NCI-H748 (cell line): ENCODE measurements at regions not wholly inside any gene's neighbourhood (a gene's known extent, or its start where the extent isn't known, plus 50 kb on each side); places are given as distances from the start of the nearest gene placed in this dataset.
"Not testable (repeated sequence)": the region's sequence is repeated elsewhere in the genome, so short reads cannot be mapped to it uniquely, and the experiment has no call there.

Source experiments
- DNase-seq: peaks from one replicate; lab custom pipeline; 2025; ENCODE audit not compliant: unreplicated experiment; lab: John Stamatoyannopoulos, UW

DNA sequence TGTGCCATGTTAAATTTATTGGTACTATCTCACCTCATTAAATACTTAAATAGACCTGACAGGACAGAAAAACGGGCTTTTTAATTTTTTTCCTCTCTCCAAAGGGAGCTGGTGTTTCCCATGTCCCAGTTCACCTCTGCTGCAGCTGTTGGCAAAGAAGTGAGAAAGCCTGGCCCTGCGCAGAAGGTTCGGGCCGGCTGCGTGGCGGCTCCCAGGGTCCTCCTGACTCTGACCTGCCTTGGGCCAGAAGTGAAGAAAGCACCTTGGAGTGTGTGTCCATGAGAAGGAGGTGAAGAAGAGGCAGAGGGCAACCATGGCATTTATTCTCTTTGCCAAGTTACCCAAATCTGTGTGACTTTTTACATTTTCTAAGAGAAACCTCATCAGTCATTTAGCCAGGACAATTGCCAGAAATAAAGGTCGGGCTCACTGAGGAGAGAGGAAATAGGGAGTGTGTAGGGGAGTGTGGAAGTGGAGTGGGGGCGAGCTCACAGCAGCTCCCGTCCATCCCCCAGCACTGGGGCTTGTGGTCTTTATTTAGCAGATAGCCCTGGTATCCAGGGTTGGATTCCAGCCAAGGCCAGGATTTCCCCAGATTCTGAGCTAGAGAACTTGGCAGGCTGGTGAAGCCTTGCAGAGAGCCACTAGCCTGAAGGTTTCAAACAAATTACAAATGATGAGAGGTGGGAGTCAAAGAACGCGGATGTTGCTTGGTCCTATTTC is 102.4 kb upstream of the CADM1 start:
- no peak for DNase-seq

DNA sequence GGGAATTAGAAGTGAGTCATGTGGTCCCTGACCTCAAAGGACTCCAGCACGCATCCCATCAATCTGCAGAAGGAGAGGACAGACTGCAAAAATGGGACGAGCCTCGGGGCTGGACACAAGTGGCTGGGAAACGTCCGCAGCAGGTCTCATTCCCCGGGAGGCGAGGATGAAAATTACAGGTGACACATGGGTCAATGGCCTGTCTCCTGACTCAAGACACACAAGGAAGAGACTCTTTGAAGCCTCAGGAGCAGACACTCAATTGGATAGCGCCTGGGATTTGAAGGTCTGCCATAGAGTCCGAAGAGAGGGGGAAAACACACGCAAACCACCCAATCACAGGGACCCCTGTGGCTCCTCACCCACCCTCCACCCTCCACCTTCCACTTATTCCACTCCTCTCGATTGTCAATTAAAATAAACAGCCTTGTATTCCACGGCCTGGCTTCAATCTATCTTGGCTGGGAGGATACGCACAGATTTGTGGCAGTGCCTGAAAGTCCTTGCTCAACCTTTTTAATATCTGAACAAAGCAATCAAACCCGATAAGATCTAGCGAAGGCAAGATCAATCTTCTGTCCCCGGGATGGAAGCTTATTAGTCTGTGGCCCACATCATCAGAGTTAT is 101.8 kb upstream of the CADM1 start:
- no peak for DNase-seq

DNA sequence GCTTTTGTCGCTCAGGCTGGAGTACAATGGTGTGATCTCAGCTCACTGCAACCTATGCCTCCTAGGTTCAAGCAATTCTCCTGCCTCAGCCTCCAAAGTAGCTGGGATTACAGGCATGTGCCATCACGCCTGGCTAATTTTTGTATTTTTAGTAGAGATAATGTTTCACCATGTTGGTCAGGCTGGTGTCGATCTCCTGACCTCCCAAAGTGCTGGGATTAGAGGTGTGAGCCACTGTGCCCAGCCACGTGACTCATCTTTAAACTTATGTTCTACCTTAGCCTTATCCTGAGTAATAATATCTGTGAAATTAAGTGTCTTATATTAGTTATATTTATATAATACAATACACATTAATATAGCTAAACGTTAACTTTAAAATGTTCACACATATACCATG is 101.2 kb upstream of the CADM1 start:
- DNase-seq, result not testable (repeated sequence)

DNA sequence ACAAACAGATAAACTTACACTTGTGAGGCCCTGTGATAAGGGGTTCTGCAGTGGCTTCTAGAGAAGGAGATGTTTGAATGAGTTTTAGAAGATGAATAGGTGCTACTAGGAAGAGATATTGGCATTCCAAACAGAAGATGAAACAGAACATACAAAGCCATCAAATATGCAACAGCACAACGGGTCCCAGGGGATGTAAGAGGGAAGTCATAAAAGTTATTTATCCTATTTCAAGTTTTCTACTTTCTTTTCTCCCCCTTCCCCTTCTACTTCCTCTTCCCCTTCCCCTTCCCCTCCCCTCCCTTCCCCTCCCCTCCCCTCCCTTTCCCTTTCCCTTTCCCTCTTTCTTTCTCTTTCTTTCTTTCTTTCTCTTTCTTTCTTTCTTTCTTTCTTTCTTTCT is 94.9 kb upstream of the CADM1 start:
- DNase-seq, result no peak

DNA sequence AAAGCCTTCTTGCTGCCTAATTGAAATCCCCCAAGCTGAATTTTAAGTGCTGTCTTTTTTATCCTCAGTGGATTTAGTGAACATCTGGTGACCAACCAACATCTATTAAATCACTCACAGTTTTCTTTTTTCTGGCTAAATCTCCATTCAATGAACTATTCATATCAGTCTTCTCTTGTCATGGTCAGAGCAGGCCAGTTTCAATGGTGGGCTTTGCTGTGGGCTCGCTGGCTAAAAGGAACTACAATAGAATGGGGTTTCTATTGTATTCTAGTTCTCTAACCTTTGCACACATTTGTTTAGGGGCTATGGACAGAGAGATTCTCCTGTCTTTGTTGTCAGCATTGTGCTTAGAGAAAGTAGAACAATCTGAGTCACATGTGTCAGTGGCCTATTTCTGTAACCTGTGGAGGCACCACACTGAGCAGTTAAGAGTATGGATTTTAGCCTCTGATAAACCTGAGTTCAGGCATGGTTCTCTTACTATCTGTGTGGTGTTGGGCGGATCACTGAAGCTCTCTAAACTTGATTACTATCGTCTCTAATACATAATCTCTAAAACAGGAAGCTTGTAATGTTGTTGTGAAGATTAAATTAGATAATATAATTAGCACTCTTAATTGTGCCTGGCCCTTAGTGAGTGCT is 94.2 kb upstream of the CADM1 start:
- DNase-seq, result no peak

DNA sequence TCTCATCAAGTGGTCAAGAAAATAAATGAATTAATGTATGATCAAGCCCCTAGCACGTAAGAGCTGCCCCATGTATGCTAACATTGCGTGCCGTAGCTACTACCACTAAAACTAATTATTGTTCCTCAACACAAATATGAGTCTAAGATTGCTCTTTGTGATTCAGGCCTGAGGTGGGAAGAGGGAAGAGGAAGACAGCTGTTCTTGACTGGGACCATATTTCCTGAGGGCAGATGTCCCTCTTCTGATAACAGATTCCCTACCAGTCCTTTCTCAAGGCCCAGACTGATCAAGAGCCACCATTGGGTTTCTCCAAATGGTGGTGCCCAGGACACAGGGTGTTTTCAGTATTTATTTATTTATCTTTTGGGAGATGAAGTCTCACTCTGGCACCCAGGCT is 87.2 kb upstream of the CADM1 start:
- no peak for DNase-seq

DNA sequence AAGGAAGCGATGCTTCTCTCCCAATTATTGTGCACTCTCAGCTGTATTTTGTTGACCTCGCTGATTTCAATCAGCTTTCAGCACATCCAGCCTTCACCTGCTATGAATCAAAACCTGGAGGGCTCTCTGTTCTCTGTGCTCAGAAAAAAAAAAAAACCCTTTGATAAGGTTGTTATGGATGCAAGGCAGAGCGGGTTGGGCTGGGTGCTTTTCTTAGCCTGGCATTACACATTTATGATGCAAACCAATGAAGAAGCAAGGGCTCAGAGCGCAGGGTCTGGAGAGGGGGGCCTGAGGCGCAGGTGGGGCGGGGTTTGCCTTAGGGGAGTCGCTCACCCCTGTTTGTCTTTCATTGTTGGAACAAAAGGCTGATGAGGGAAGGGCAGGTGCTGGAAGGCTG is 86.0 kb upstream of the CADM1 start:
- DNase-seq, result peak; percentile 95

DNA sequence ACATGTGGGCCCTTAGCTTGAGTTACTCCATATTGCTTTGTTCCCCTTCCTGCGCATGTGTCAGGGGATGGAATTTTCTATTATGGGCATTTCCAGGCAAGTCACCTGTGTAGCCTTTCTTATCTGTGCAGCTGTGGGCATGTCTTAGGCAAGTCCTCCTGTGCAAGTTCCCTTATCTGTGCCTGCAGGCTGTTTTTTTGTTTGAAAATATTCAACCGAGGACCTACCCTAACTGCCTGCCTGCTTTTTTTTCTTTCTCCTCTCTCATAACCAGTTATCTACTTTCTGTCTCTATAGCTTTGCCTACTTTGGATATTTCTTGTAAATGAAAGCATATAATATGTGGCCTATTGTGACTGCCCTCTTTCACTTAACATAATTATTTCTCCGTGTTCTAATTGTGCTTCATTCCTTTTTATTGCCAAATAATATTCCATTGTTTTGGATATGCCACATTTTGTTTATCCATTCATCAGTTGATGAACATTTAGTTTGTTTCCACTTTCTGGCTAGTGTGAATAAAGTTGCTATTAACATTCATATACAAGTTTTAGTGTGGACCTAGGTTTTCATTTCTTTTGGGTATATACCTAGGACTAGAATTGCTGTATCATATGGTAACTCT is 83.6 kb upstream of the CADM1 start:
- no peak for DNase-seq

DNA sequence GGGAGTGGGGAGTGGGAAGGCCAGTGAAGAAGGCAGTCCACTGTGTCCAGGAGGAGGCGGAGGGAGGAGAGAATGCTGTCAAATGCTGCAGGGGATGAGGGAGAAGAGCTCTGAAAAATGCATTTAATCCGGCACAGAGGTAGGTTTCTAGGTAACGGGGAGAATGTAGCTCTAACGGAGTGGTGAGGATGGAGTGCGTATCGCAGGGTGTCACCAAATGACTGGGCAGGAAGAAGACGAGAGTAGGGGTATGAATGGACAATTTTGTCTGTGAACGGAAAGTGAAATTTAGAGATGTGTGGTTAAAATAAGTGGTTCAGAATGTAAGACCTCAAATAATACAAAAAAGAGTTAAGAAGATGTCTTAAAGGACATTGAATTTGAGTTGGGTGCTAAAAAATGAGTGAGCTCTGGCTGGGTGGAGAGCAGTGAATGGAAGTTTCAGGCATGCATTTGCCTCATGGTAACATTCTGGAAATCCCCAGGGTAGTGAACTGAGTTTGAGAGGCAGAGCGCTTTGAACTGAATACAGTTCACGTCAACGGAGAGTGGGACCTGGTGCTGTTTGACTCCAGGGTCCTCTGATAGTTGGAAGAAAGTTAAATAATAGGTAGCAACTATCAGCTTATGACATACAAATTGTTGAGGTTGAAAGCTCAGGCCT is 81.3 kb upstream of the CADM1 start:
- no peak for DNase-seq

DNA sequence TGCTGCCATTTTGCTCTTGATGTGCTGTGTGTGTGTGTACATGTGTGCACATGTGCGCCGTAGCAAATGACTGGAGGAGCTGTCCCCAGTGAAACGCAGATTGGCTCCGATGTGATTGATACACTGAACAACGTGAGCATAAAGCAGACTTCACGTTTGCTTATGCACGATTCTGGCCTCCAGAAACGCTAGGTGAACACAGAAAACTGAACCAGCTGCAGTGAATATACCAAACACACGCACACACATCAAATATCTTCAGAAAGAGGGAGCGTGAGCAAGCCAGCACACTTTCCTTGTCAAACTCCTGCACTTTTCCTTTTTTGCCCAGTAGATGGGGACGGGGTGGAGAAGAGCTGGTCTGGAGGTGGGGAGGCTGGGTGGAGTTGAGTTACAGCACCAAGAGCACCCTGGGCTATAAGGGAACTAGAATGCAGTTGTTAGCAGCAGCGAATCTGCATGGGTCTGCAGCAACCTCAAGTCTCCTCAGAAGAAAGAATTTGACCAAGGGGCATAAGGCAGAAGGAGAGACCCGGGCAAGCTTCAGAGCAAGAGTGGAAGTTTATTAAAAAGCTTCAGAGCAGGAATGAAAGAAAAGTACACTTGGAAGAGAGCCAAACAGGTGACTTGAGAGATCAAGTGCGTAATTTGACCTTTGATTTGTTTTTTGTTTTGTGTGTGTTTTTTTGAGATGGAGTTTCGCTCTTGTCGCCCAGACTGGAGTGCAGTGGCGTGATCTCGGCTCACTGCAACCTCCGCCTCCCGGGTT is 77.8 kb upstream of the CADM1 start:
- DNase-seq, result peak; percentile 89

DNA sequence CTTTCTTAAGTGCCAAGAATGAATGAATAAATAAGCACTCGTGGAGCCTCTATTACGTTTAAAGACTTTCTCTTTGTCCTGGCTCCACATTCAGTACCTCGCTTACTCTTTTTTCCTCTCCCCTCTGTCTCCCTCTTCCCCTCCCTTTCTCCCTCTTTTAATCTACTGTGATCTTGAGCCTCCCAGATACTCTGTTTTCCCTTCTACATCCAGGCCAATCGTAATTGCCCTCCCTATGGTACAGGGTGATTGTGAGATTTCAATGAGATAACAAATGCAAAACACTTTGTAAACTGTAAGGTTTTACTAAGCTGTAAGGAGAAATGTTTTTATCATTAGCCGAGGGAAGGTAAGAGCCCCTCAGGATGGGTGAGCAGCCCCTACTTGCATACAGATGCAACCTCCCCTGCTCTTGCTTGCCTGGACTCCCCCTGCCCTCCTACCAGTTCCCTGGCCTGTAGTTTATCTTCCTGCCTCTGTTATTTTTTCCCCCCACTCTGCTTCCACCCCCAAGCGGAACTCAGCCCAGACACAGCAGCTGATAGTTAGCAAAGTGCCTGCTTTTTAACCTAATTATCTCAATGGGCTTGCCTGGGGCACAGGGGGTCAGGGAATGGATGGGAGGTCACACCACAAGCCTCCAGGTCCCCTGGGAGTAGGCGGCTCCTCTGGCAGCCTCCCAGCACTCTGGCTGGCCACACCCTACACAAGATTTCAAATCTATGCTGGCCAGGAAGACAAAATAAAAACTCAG is 76.9 kb upstream of the CADM1 start:
- DNase-seq, result peak; percentile 88

DNA sequence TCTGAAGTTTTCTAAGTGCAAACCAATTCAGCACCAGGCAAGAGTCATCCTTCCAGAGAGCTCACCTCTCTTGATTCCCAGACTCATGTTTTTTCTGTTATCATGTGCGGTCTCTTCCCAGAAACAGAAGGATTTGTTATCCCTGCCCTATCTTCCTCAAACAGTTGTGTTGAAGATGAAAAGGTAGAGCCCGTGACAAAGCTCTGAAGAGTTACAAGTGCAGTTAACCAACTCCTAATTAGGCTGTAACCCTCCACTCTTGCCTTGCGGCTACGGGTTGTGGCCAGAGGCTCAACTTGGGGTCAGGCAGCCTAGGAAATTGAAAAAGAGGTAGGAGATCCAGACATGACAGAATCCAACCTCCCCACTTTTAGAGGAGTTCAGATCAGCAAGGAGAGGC is 76.2 kb upstream of the CADM1 start:
- no peak for DNase-seq

DNA sequence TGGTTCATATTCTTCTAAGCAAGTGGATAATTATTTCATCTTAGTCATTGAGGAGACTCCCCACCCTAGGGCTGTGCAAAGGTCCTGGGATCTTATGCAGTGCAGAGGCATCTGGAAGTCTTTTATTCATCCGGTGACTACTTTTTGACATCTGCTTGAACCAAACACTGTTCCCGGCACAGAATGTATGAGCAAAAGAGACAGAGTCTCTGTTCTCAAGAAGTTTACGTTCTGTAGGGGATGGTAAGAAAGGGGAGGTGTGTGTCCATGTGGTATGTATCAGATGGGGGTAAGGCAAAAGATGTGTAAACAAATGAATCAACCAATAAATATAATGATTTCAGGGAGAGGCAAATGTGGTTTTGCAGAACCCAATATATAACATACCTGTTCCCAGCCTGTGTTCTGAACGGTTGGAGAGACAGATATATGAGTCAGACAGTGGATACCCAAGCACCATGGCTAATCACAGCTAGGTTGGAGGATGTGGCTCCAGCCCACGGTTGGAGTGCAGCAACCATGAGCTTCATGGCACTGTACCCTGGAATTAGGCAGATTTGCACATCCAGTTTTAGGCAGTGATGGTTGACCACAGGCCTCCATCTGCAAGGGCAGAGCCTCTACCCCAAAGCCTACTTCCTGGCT is 75.1 kb upstream of the CADM1 start:
- DNase-seq, result no peak

DNA sequence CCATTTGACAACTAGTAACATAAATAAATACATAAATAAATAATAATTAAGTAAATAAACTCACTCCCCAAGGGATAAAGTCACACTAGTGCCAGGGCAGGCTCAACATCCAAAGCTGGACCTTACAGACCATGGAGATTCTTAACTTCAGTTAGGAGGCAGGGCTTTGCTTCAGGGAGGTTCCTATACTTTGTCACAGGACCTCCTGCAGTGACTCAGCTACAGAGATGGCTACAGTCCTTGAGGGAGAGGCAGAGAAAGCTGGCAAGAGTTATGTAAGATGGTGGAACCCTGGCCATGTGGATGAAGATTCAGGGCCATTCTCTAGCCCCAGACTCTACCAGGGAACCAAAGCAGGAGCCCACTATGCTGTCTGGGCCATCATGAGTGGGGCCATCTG is 74.1 kb upstream of the CADM1 start:
- no peak for DNase-seq

DNA sequence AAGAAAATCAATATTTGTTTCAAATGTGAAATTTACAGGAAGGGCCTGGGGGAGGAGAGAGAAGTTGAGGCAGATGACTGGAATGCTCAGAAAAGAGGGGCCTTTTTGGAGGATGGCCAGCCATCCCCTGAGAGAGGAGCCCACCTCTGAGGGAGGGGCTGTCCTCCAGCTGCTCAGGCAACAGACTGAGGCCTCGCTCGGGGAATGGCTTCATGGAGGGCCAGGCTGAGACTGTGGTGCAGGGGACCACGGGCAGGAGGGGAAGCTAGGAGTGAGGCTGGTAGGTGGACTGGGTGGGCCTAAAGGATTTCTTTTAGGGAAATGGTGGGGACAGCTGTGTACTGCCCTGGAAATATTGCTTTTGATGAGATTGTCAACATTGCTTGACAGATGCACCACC is 73.5 kb upstream of the CADM1 start:
- DNase-seq, result no peak

DNA sequence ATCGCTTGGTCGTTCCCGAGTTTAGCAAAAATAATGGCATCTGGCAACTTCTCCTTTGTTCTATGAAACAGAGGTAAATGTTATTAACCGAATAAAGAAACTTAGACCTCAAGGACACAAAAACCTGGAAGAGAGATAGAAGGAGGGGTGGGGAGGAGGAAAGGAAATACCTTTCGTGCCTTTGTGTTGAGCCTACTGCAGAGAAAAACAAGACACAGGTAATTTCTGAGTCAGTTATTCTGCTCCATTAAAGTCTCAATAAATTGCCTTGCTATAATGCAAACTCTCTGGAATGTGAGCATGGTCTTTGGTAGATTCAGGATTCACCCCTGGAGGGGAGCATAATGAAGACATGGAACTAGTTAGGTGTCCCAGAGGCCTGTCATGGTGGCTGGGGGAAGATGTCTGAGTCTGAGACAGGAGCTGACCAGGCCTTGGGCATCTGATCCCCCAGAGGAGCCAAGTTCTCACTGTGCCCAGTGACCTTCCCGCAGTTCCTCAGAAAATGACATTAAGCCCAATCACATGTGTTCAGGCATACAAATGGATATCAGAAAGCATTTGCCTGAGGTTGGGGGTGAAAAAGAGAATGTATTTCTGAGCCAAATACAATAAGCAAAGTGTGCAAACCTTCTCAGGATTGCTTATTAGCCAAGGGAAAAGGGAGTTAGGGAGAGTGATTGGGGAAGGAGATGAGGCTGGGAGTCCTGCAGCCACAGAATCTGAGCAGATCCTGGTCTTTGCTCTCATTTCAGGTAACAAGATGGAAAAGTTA is 72.6 kb upstream of the CADM1 start:
- no peak for DNase-seq

DNA sequence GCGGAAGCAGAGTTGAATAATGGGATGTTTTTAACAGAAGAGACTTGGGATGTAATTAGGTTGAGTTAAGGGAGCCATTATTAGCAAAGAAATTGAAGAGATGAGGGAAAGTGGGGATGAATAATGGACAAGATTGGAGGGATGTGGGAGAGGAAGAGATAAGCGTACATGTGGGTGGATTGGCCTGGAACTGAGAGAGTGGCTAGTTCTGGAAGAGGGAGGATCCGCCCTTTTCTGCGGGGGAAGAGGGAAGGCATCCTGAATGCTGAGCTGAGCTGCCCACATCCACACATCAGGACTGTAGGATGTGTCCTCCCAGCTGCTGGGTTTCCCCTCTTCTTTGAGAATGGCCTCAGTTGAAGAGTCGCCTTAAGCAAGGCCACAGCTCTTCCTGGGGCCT is 68.3 kb upstream of the CADM1 start:
- DNase-seq, result no peak

DNA sequence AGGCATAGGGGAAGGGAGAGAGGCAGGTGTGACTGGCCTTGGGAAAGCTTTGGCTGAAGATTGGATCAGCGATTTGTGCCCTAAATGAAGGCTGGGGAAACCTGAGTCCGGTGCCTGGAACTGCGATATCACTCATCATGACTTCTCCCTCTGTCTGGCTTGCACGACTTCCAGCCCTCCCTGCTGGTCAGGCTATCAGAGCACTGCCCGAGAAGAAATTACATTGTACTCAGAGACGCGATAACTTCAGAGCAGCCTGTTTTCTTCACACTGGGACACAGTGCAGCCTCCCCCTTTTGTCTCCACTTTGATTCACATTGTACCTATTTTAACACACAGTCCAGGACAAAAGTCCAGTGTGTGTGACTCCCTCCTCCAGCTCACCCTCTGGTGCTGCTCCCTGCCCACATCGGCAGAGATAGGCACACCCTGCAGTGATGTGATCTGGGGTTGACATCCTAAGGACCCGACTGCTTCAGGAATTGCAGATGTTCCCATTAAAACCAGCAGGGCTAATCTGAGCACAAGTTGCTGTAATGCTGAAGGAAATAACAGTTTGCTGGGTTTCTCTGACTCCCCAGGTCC is 62.1 kb upstream of the CADM1 start:
- DNase-seq, result no peak
